CD14-positive monocyte (primary cell): ENCODE measurements at regions not wholly inside any gene's neighbourhood (a gene's known extent, or its start where the extent isn't known, plus 50 kb on each side); places are given as distances from the start of the nearest gene placed in this dataset.

Source experiments
- DNase-seq, 3 donors: peaks; one replicate each; pipeline ENCODE4 v3.0.0-alpha.2; 2011 to 2022
- H2AFZ ChIP-seq: 2 replicates; pipeline ENCODE4 v1.6.0; 2012; ENCODE audit warnings: mild to moderate bottlenecking, low read depth, low read length, inconsistent platforms; ENCODE audit not compliant: insufficient read depth, poor library complexity, severe bottlenecking
- H3K27ac ChIP-seq, 2 donors: 1 replicate in 1 of 2; 2 replicates in 1 of 2; pipeline ENCODE4 v1.5.1; 2012 to 2013; ENCODE audit warnings: low read length in 2 of 2, control low read depth in 1 of 2, inconsistent platforms in 1 of 2, low read depth in 1 of 2, mild to moderate bottlenecking in 1 of 2
- H3K27me3 ChIP-seq, 2 donors: one replicate each; pipeline versions ENCODE4 v1.6.0 to v1.6.1; 2011 to 2013; ENCODE audit warnings: low read length in 2 of 2; ENCODE audit not compliant: control insufficient read depth in 2 of 2, insufficient read depth in 2 of 2
- H3K36me3 ChIP-seq, 2 donors: replicated peaks in 1 of 2; 1 replicate in 1 of 2; 2 replicates in 1 of 2; pipeline versions ENCODE4 v1.5.1 to v1.6.1; 2012 to 2013; ENCODE audit warnings: low read length in 2 of 2, control low read depth in 1 of 2, inconsistent platforms in 1 of 2, mild to moderate bottlenecking in 1 of 2; ENCODE audit not compliant: insufficient read depth in 2 of 2, control insufficient read depth in 1 of 2
- H3K4me1 ChIP-seq, 2 donors: 1 replicate in 1 of 2; 2 replicates in 1 of 2; pipeline versions ENCODE4 v1.5.1 to v1.6.1; 2012 to 2013; ENCODE audit warnings: low read length in 2 of 2, control low read depth in 1 of 2, inconsistent platforms in 1 of 2, mild to moderate bottlenecking in 1 of 2, moderate library complexity in 1 of 2; ENCODE audit not compliant: insufficient read depth in 2 of 2, control insufficient read depth in 1 of 2
- H3K4me2 ChIP-seq: replicated peaks from 2 replicates; pipeline ENCODE3; 2012; ENCODE audit warnings: low read length, moderate library complexity, mild to moderate bottlenecking; ENCODE audit not compliant: poor library complexity, severe bottlenecking; ENCODE audit errors: extremely low read depth
- H3K4me3 ChIP-seq, 3 experiments: fragments of 200-600 bp in 1 of 3; sonication (generic) in 1 of 3; replicated peaks in 1 of 3; 1 replicate in 2 of 3; 2 replicates in 1 of 3; pipeline ENCODE4 v1.5.1; 2011 to 2013; ENCODE audit warnings: low read length in 3 of 3, mild to moderate bottlenecking in 3 of 3, control low read depth in 2 of 3, low read depth in 2 of 3, inconsistent platforms in 1 of 3, moderate library complexity in 1 of 3
- H3K79me2 ChIP-seq: 2 replicates; pipeline ENCODE4 v1.6.0; 2012; ENCODE audit warnings: mild to moderate bottlenecking, control low read depth, inconsistent platforms, low read length, moderate library complexity; ENCODE audit not compliant: insufficient read depth
- H3K9ac ChIP-seq: 2 replicates; pipeline ENCODE4 v1.6.0; 2017; ENCODE audit warnings: low read length, mild to moderate bottlenecking; ENCODE audit not compliant: insufficient read depth, poor library complexity, severe bottlenecking
- H3K9me3 ChIP-seq, 2 donors: replicated peaks in 1 of 2; 1 replicate in 1 of 2; 2 replicates in 1 of 2; pipeline versions ENCODE4 v1.5.1 to v1.6.1; 2012 to 2013; ENCODE audit warnings: low read length in 2 of 2, control low read depth in 1 of 2; ENCODE audit not compliant: control insufficient read depth in 1 of 2, insufficient read depth in 1 of 2
- H4K20me1 ChIP-seq: 2 replicates; pipeline ENCODE4 v1.6.0; 2012; ENCODE audit warnings: mild to moderate bottlenecking, low read length, control low read depth, moderate library complexity; ENCODE audit not compliant: insufficient read depth
- H3K27ac Mint-ChIP-seq, 7 donors: one replicate each; pipeline ENCODE4 v1.8.0; 2020; ENCODE audit warnings: mild to moderate bottlenecking in 7 of 7, mixed read lengths in 7 of 7, moderate library complexity in 6 of 7, inconsistent platforms in 2 of 7
- H3K27me3 Mint-ChIP-seq, 3 donors: one replicate each; pipeline ENCODE4 v1.8.0; 2021 to 2022; ENCODE audit warnings: low read depth in 3 of 3, mild to moderate bottlenecking in 3 of 3, mixed read lengths in 3 of 3, moderate library complexity in 3 of 3, inconsistent platforms in 1 of 3
- H3K36me3 Mint-ChIP-seq, 2 donors: one replicate each; pipeline ENCODE4 v1.8.0; 2020; ENCODE audit warnings: mixed read lengths in 2 of 2, inconsistent platforms in 1 of 2, mild to moderate bottlenecking in 1 of 2
- H3K4me1 Mint-ChIP-seq: one replicate; pipeline ENCODE4 v1.8.0; 2020; ENCODE audit warnings: mild to moderate bottlenecking, mixed read lengths
- H3K4me3 Mint-ChIP-seq, 2 donors: one replicate each; pipeline ENCODE4 v1.8.0; 2020; ENCODE audit warnings: mild to moderate bottlenecking in 2 of 2, mixed read lengths in 2 of 2, moderate library complexity in 1 of 2
- H3K9me3 Mint-ChIP-seq, 7 donors: one replicate each; pipeline ENCODE4 v1.8.0; 2020 to 2022; ENCODE audit warnings: mixed read lengths in 7 of 7, mild to moderate bottlenecking in 6 of 7, moderate library complexity in 6 of 7, inconsistent platforms in 2 of 7
- WGBS: methylation state at CpG from one replicate; pipeline ENCODE4 v1.1.5; 2013; ENCODE audit warnings: missing lambda C conversion rate; ENCODE audit not compliant: insufficient coverage; 5-methylcytosine and 5-hydroxymethylcytosine counted together
- intact Hi-C, 2 donors: fragments of 100-400 bp; cut with micrococcal nuclease; formaldehyde crosslinking; loops; one replicate each; pipeline versions ENCODE4 v1.15.0 to v1.15.1; 2023
- TF ChIP-seq, protein P1 (sequence below): fragments of 200-600 bp; IDR thresholded peaks from one replicate; pipeline ENCODE4 v1.8.0; 2022; ENCODE audit warnings: antibody characterized with exemption, mild to moderate bottlenecking

DNA sequence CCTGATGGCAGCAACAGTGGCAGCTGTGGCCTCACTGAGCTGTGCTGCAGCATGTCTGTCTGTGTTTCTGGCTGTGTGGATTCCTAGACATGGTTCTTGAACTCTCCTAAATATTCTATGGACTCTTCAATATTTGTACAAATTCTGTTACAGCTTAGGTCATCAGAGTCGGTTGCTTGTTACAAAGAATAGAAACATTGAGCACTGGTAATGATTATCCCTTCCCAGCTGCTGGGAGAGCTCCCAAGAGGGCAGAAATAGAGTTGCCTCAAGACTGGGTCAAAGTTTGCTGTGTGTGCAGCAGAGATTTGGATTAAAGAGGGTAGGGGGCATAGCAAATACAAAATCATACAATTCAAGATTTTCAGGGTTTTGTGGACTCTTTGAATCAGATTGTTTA, 337.1 kb upstream of the AKR1E2 start:
- Mint-ChIP-seq H3K27me3 (peaks cover 0 to 3% (median 1%) of the 10 kb centered on the region in 3 donors), H3K27ac (no peak overlapping the region), H3K9me3 (peaks cover 0 to 12% (median 4%) of the 10 kb centered on the region in 7 donors), H3K4me3 (no peak overlapping the region), H3K4me1 (no peaks in the 10 kb centered on the region), H3K36me3 (no peaks in the 10 kb centered on the region)
- Histone ChIP-seq H2AFZ (no peak overlapping the region), H3K4me2 (no peak overlapping the region), H3K79me2 (no peaks in the 10 kb centered on the region), H3K9me3 (peaks cover 0 to 3% of the 10 kb centered on the region in 2 donors), H3K4me1 (no peaks in the 10 kb centered on the region), H3K27me3 (no peaks in the 10 kb centered on the region), H3K36me3 (no peaks in the 10 kb centered on the region), H4K20me1 (no peaks in the 10 kb centered on the region), H3K9ac (no peak overlapping the region), H3K27ac (no peak overlapping the region), H3K4me3 (no peak overlapping the region)
- TF ChIP-seq, protein P1, sequence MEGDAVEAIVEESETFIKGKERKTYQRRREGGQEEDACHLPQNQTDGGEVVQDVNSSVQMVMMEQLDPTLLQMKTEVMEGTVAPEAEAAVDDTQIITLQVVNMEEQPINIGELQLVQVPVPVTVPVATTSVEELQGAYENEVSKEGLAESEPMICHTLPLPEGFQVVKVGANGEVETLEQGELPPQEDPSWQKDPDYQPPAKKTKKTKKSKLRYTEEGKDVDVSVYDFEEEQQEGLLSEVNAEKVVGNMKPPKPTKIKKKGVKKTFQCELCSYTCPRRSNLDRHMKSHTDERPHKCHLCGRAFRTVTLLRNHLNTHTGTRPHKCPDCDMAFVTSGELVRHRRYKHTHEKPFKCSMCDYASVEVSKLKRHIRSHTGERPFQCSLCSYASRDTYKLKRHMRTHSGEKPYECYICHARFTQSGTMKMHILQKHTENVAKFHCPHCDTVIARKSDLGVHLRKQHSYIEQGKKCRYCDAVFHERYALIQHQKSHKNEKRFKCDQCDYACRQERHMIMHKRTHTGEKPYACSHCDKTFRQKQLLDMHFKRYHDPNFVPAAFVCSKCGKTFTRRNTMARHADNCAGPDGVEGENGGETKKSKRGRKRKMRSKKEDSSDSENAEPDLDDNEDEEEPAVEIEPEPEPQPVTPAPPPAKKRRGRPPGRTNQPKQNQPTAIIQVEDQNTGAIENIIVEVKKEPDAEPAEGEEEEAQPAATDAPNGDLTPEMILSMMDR, result no peak
- 100% methylated on average over 1 of the region's 1 CpG for WGBS
- intact Hi-C loops, result no loop called here
- DNase-seq, result no peak

GRCh38 chr10:4485636-4486035, 340.4 kb upstream of the AKR1E2 start:
- no peak overlapping the region for H3K4me2 ChIP-seq
- intact Hi-C loops, result no loop called here
- Mint-ChIP-seq H3K36me3 (no peaks in the 10 kb centered on the region), H3K27me3 (no peaks in the 10 kb centered on the region), H3K4me1 (no peaks in the 10 kb centered on the region), H3K4me3 (no peak overlapping the region), H3K9me3 (peaks cover 0 to 12% (median 2%) of the 10 kb centered on the region in 7 donors), H3K27ac (no peak overlapping the region)
- no peak overlapping the region for H2AFZ ChIP-seq
- H4K20me1 ChIP-seq, result no peaks in the 10 kb centered on the region
- H3K27ac ChIP-seq, result no peak overlapping the region
- H3K4me1 ChIP-seq, result no peaks in the 10 kb centered on the region
- H3K79me2 ChIP-seq, result no peaks in the 10 kb centered on the region
- TF ChIP-seq, protein P1, result no peak
- no peak overlapping the region for H3K4me3 ChIP-seq
- no peaks in the 10 kb centered on the region for H3K36me3 ChIP-seq
- WGBS, result 88% methylated on average over 3 of the region's 3 CpGs
- H3K9ac ChIP-seq, result no peak overlapping the region
- DNase-seq, result no peak
- no peaks in the 10 kb centered on the region for H3K27me3 ChIP-seq
- peaks cover 0 to 3% of the 10 kb centered on the region in 2 donors for H3K9me3 ChIP-seq
